Fibroblast of skin of left biceps (primary cell): ENCODE measurements at regions not wholly inside any gene's neighbourhood (a gene's known extent, or its start where the extent isn't known, plus 50 kb on each side); places are given as distances from the start of the nearest gene placed in this dataset.

Experiments used
- DNase-seq, 2 experiments: peaks; one replicate each; pipeline ENCODE4 v3.0.0-alpha.2; 2013; ENCODE audit warnings: low read depth in 2 of 2

DNA sequence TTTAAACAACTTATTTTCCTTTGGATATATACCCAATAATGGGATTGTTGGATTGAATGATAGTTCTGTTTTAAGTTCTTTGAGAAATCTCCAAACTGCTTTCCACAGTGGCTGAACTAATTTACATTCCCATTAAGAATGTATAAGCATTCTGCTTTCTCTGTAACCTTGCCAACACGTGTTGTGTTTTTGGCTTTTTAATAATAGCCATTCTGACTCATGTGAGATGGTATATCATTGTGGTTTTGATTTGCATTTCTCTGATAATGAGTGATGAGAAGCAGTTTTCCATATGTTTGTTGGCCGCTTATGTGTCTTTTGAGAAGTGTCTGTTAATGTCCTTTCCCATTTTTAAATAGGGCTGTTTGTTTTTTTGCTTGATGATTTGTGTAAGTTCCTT is 155.6 kb upstream of the PITX2 start:
- peak; percentile 89 to 92 for DNase-seq

DNA sequence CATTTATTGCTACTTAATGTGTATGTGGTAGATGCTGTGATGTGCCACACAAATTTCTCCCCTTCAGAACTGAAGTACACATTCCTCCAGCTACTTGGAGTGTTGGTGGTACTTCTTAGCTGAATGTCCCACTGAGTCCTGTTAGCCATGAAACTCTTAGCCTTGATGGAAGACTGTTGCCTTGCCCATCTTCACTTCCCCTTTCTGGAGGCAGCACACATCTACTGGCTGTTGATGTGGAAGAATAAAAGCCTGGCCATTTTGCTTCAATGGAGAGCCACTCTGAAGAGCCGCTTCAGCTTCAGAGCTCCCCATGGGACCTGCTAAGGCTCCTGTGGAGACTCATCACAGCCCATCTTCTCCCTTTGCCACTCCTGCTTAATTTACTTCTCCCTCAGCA is 157.7 kb upstream of the PITX2 start:
- no peak for DNase-seq

DNA sequence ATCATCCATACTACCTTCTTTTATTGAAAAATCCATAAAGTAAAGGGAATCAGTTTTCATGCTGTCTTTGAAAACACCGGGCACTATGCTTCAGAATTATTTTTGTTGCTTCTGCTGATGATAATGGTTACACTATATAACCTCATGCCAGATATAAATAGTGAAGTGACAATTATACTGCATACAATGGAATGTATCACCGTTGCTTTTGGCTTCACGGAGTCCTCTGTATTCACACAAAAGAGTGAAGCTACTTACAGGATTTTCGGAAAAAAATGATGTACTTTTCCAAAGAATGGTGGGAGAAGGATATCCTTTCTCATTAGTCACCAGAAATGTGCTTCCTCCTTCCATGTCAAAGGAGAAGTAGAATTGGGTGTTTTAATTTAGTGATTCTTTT is 159.1 kb upstream of the PITX2 start:
- DNase-seq, result no peak

DNA sequence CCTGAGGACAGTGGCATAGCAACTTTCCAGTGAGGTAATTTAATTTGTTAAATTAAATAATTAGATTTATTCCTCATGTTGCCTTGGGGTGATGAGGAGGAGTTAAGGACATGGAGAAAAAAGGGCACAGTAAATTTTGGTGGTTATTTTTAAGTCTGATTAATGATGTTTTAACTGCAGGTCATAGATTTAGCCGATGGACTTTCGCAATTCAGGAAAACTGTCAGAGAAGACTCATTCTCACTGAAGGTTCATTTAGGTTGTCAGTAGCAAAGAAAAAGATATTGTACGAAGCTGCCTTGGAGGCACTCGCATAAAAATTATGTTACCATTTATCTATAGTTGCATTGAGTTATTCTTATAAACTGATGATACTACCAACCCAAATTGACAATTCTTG is 164.2 kb upstream of the PITX2 start:
- no peak for DNase-seq

DNA sequence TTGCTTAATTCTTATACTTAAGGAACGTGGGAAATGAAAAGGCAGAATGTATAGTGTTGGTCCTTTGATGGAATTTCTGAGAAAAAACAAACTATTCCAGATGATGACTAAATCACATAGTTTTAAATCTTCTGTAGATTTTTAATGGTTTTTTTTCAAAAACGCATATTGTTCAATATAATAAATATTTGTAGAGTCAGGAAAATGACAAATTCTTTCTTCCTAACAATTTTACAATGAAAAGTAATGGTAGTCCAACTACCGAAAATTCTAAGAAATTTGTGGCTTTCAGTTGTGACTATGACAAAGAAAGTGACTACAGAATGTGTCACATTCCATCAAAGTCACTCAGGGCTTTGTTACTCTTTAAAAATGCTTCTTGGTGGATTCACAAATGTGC is 164.8 kb upstream of the PITX2 start:
- no peak for DNase-seq

DNA sequence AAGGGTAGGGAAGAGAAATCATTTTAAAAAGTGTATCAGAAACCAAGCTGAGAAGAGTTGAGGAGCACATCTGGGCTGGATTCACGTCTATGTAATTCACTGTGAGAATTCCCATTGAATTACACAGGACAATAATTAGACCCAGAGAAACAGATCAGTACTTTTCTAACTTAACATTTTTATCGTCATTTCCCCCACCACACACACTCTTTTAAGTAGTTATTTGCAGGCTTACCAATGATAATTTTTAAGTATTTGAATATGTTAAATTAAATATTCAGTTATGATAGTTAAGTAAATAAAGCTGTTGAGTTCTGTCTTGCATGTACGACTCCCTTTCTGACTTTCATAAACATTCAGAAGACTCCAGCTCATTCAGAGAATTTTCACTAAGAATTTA is 165.4 kb upstream of the PITX2 start:
- DNase-seq, result no peak

DNA sequence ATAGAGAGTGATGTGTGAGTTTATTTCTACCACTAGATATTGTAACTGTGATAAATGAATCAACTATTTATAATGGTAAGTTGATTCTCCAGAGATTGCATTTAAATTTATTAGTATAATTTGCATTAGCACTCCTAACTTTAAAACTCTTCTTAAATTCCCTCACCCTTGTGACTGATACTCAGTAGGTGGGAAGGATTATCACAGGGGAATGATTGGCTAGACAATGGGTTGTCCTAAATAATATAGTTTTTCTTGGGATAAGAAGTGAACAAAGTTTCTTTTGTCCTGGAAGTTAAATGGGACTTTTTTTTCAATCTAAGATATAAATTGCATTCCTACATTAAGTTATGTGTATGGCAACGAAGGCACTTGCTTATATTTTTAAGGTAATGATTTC is 169.2 kb upstream of the PITX2 start:
- DNase-seq, result no peak

DNA sequence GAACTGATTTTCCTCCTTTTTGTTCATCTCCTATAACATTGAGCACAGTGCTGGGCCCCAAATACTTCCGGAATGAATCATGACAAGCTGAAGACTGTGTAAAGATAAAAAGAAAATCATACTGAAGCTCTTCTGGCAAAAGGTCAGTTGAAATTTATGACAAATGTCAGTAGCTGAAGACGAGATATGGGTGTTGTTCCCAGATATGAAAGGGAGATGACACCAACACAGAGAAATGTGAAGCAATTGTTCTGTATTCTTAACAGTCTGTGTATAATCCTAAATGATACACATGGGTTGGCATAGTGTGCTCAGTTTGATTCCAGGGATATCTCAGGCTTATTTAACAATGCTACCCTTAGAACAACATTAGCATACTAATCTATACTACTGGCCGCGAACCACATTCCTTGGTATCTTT is 170.5 kb upstream of the PITX2 start:
- DNase-seq, result no peak

DNA sequence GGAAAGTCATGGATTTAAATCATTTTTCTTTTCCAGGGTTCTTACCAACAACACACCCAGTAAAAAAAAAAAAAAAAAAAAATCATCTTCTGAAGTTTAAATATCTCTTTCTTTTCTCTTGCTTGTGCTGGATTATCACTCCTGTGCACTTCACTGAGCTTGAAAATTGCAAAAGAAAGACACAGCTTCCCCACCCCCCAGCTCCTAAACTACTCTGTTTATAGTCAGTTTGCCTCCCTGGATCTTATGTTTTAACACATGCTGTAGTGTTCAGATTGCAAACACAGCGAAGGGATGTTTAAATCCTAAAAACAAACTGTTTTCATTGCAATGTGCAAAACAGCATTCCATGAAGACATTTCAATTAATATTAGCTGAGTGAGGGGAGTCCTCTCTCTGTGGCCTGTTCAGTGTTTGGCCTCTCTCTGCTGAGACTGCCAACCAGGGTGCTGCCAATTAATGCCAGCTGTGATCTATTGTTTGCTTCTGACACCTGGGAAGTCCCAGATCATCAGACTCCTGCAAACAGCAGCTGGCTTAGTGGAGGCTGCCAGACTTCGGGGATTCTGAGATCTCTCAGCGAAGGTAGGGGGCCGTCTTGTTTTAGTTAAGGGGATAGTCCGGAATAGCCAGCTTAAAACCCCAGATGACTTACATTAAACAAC is 171.1 kb upstream of the PITX2 start:
- DNase-seq, result no peak

DNA sequence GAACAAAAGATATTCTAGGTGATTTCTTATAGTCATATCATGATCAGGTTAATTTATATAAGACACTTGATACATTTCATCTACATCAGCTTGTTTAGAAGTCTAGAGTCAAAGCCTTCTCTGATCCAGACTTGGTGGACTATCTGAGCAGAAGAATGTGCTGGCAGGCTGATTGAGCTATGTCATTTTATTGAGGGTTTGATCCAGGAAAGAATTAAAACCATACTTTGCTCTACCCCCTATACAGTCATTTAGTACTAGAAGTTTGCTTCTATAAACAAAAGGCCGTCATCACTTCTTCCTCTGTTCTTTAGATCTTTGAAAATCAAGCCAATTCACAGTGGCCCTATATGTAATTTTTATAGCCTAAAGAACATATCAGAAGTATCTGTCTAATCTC is 173.1 kb upstream of the PITX2 start:
- no peak for DNase-seq

DNA sequence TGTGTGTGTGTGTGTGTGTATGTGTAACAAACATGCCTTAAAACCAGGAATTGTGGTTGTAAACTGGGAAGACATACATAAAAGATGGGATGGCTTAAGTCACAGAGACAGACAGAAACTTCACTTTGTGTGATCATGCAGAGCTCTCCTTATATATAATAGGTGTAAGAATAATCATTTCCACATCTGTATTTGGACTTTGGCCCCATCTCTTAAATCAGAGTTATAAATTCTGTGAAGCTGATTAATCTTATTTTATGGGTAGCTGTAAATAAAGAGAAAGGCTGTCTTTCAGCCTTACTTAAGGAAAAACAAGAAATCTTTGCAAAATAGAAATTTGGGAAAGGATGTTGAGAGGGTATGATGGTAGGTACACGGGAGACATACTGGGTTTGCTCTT is 174.6 kb upstream of the PITX2 start:
- DNase-seq, result no peak

DNA sequence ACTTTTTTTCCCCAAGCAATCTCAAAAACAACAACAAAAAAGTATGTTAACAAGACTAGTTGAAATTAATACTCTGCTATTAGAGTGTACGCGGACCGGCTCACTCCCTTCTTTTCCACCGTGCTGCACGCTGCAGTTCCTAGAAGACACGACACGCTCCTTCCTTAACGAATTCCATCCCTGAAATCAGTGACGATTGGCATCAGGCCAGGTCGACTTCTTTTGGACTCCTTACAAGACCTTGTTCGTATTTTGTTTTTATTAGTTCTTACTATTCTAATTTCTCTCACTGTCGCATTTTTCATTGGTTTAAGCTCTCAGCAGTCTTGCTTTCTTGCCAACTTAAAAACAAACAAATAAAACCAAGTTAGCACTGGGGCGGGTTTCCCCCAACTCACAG is 175.8 kb upstream of the PITX2 start:
- no peak for DNase-seq

DNA sequence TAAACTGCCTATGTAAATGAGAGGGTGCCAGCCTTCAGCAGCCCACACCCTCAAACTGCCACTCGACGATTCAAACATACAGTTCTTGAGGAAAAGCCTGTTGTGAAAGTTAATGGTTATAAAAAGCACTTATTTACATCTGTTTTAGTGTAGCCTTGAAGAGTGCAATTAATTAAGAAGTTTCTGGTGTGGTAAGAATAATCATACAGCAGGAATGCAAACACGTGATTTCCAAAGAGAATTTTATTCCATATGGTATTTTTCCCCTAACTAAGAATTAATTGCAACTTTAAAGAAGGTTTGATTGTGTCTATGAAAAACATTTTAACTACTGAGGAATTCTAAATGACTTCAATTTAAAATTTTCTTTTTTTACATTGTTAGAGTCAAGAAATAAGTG is 176.3 kb upstream of the PITX2 start:
- DNase-seq, result peak in 1 of 2 experiments; percentile 48

DNA sequence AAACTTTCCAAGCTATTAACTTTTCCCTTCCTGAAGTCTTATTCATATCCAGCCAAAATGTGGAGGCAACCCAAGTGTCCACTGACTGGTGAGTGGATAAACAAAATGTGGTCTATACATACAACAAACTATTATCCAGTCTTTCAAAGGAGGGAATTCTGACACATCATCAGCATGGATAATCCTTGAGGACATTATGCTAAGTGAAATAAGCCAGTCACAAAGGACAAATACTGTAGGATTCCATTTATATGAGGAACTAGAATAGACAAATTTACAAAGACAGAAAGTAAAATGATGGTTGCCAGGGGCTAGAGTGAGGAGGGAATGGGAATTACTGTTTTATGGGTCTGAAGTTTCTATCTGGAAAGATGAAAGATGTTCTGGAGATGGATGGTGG is 178.7 kb upstream of the PITX2 start:
- no peak for DNase-seq

DNA sequence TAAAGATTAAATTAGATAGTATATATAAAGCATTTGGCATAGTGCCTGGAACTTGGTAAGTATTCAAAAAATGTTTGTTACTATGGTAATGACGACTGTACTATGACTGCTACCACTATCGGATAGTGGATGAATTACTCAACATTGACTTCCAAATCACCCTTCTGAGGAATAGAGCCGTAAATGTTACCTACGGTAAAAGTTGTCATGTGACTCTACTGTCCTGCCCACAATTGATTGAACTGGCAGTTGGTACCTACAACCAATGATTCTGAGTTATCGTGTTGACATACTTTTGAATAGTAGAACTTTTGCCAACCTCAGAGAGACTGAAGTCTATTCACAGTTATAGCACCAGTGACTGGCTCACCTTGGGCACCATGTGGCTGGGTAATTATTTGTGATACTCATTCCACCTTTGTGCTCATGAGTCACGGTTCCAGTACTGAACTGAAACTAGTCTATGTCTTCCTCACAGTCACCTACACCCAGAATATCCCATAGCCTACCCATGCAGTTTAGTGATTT is 185.5 kb upstream of the PITX2 start:
- DNase-seq, result no peak

DNA sequence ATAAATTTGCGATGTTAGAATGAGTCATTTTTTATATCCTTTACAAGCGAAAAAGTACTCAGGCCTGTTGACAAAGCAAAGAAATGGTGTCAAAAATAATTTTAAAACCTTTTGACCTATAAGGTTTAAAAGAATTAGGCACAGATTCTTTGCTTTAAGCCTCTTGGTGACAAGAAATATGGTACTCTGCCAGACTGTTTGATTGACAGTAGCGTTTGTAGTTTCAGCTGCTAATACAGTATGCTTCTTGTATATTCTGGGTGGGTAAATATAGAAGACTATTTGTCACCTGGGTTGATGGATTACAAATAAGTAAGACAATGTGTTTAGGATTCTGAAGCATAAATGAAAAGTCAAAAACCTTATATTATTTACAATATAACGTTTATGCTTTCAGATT is 193.1 kb upstream of the PITX2 start:
- DNase-seq, result no peak

DNA sequence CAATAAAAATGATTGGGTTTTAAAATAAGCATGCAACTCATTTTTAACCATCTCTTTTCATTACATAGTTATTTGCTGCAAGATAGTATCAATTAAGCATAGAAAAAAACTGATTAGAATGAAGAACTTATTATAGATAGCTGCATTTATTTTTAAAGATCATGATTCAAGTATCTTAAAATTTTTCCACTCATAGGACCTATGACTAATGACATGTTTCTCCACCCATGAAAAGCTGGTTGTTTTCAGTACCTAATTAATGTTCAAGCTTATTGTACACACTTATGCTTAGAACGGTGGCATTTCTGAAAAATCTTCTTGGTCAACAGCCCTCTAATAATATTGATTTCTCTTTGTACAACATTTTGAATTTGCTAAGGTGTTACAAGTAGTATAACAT is 193.5 kb upstream of the PITX2 start:
- no peak for DNase-seq

DNA sequence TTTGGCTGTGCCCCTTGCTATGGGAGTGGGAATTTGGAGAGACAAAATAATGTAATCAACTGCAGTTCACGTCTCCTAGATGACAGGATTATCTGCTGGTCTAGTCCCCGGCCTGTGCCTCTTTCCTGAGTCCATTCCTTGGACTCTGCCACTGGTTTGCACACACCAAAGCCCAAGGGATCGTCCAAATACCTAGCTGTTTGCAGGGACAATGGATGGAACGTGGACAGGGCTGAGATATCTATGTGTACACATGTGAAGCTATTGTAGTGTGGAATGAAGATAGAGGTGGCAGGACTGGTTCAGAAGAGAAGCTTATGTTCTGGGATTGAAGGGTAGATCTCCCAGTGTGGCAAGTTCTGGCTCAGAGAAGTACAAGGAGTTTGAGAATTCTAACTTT is 198.3 kb upstream of the PITX2 start:
- DNase-seq, result no peak

DNA sequence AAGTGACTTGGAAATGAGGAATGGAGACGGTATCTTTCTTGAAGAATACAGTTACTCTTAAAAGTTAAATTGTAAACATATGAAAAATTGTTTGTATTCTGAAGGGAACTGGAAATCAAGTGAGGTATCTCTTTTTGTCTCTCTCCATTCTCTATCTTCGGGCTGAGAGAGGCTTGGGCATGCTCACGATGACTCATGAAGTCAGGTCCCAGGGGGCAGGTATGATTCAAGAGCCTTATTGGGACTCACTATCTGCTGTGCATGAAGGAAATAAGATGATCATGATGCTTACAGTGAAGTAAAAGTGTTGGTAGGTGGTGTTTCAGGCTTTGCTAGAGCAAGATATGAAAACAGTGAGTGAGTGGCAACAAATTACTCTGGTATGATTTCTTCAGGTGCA is 200.4 kb upstream of the PITX2 start:
- DNase-seq, result peak; percentile 29 to 38

DNA sequence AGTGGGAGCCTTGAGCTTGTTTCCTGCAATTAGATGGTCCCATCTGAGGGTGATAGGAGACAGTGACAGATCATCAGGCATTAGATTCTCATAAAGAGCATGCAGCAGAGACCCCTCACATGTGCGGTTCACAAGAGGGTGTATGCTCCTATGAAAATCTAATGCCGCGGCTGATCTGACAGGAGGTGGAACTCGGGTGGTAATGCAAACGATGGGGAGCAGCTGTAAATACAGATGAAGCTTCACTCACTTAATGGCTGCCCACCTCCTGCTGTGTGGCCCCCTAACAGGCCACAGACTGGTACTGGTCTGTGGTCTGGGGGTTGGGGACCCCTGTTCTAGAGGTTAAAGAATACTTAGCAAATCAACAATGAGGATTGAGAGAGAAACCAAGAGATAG is 201.5 kb upstream of the PITX2 start:
- DNase-seq, result no peak

DNA sequence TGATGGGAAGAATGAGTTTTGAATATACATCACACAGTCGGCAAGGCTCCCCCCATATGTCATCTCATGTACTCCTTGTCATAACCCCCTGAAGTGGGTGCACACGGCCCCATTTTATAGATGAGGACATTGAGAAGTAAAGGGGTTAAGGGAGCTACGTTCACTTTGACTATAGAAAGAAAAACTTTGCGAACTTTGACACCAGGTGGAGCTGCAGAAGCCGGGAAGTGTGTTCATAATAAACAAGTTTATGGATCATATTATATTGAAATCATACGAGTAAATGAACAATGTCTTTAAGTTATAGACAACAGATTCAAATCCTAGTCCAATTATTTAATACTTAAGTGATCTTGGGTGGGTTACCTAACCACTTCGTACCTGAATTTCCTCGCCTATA is 203.8 kb upstream of the PITX2 start:
- DNase-seq, result no peak

DNA sequence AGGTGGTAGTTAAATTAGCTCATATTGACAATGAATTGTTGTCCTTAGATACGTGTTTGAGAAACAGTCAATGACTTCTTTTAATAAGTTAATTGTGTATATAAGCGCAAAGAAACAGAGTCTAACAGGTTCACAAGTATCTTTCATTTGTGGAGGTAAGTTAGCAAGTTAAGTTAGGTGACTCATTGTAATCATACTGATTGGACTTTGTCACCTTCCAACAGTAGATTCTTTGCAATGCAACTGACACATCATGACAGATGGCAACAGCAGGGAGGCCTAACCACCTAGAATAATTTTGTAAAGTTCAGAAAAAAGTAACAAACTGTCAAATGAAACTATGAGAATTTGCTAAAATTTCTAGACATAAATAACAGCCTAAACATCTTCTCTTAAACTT is 207.6 kb upstream of the PITX2 start:
- DNase-seq, result no peak

DNA sequence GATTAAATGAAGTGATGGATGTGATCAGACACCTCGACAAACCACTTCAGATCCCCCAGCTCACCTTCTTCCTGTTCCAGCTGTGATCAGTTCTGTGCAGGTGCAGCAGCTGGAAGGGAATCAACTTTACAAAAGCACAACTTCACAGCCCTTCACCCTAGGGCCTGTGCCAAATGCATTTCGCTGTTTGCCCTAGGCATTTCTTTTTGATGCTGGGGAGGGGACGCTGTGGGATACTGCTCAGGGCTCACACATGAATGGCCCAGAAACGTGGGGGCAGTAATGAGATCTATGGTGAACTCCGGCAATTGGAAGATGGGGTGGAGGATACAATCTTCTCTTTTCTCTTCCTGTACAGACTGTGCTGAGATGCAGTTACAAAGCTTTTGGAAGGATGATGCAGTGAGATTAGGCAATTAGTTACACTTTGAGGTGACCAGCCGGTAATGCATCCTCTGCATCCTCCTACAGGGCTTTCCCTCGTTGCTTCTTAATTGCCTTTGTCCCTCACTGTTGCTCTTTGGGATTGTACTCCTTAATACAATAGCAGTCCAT is 215.1 kb upstream of the PITX2 start:
- no peak for DNase-seq

DNA sequence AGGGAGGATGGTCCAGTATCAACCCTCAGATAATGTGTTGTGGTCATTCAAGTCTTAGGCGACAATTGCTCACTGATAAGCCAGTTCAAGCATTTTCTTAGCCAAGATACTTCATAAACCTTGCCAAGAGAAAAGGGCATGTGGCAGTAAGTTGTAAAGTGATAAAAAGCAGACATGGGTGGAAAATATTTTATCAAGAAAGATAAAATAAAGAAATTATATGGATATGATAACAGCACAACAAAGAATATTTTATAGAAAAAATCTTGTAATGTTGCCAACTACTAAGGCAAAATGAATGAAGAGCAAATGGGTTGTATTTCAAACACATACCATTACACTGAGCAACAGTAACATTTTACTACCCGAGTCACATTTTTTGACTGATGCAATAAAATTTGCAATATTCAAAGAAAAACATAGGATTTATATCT is 217.4 kb upstream of the PITX2 start:
- DNase-seq, result peak; percentile 47 to 59
